Left renal pelvis (tissue), 4 donors: ENCODE measurements at regions not wholly inside any gene's neighbourhood (a gene's known extent, or its start where the extent isn't known, plus 50 kb on each side); places are given as distances from the start of the nearest gene placed in this dataset.
"Not testable (repeated sequence)": the region's sequence is repeated elsewhere in the genome, so short reads cannot be mapped to it uniquely, and the experiment has no call there.

Experiments used
- DNase-seq, 4 donors: peaks; one replicate each; pipeline ENCODE4 v3.0.0-alpha.2; 2013; ENCODE audit warnings: low read depth in 4 of 4, low spot score in 3 of 4

DNA sequence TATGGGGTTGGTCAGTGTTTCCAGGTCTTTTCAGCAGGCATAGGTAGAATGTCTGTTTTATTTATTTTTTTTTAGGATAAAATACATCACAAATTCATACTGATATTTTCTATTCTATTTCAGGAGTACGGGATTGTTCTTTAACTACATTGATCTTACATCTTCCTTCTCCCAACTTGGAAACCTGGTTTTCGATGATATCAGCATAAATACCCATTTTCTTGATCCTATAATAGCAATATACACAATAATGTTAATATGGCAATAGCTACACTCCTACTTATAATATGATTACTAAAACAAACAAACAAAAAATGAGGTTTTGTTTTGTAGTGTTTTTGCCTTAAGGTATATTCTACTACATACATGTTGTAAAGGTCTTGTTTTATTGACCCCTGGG, 962.4 kb upstream of the GOT2 start:
- no peak for DNase-seq

DNA sequence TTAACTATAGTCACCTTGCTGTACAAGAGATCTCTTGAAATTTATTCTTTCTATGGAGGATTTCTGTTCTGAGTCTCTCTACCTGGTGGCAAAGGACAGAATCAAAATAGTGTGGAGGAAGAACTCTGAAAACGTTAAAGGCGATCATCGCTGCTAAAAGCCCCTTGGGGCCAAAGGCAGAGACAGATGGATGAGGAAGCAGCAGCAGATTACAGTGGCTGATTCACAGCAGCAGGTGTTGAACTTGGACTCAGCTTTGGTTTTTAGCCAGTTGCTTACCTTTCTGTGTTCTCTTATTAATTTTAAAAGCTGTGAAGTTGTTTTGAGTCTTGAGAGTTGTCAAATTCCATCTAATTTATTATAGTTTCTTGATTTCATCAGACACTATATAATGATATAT, 956.1 kb upstream of the GOT2 start:
- DNase-seq = no peak

DNA sequence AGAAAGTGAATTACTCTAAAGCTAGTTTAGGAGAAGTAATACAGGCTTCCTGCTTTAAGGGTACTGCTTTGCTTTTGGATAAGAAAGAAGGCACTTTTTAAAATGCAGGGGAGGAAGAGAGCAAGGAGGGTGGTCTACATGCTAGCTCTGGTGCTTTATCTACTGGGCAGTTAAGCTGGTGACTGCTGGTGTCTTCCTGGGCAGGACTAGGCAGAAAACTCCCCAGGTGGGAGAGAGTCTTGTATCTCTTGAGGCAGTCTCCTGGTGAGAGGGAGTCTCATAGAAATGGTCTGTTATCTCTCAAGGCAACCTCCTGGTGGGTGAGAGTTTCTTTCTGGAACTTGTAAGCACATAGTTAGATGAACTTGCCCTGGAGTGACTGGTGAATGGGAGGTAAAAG, 953.9 kb upstream of the GOT2 start:
- no peak for DNase-seq

DNA sequence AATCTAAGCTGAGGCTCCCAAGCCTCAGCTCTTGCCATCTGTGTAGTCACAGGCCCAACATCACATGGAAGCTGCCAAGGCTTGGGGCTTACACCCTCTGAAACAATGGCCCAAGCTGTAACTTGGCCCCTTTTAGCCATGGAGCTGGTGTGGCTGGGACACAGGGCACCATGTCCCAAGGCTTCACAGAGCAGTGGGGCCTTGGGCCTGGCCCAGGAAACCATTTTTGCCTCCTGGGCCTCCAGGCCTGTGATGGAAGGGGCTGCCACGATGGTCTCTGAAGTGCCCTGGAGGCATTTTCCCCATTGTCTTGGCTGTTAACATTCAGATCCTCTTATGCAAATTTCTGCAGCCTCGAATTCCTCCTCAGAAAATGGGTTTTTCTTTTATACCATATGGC, 952.3 kb upstream of the GOT2 start:
- no peak for DNase-seq

DNA sequence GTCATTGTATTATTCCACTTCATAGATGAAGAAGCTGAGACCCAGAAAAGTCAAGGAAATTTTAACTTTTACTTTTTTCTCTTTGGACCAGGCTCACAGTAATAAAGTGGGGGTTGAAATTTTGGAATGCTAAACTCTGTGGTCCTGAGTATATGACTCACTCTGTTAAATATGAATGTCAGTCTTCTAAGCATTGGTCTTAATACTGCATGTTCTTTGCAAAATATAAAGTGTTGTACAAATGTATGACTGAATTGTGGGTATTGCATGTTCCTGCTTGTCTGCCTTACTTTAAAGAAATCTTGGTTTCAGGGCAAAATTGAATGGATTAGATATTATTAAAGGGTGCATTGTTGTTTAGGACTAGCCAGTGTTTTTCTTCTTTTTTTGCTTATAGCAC, 950.8 kb upstream of the GOT2 start:
- DNase-seq = no peak

DNA sequence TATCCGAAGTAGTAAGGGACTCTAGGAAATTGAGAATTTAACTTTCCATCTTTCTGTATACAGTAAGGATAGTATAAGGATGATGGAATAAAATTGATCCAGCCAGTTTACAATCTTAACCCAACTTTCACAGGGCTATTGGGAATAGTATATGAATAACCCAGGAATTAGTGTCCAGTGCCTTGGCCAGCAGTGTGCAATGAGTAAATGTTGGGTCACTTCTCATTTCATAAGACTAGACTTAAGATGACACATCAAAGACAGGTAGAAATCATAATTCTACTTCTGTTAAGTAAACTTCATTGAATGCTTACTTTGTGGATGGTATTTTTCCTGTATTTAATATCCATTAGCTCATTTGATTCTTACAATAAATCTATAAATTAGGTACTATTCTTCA, 949.6 kb upstream of the GOT2 start:
- no peak for DNase-seq

DNA sequence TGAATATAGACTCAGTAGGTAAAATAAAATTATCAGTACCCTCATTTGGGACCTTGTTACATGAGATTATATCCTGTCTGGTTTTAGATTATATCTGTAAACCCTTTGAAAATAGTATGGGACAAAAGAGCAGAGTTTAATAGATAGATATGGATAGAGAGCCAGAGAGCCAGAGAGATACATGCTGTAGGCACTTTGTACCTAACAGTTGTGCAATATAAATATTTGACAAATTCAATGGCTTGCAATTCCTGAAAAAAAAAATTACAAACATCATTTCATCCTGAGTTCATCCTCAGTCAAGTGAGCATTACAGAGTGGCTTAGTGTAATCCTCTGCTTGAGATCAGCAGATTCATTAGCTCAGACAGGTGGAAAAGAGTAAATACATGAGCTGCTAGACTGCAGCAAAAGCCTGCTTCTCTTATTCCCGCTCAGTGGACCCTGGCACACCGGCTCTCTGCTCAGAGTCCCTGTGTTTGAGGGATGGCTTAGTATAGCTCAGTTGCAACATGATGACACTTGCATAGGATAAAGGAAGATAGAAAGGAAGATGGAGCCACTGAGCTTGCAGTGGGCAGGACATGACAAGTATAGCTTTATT, 931.6 kb upstream of the GOT2 start:
- DNase-seq = no peak

DNA sequence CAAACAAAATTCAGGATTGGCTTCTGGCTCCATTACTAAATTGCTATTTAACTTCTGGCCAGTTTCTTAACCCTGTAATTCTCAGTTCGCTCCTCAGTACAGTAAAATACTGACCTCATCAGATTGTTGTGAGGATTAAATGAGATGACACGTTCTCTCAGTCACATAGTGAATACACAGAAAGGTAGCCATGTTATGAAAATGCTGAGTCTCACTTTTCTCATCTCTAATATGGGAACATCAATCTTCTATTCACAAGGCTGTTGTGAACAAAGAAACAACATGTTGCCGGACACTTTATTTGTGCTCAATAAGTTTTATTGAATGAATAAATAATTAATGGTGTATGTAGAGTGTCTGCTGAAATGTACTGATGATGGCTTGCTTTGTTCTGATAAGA, 924.5 kb upstream of the GOT2 start:
- DNase-seq = no peak

DNA sequence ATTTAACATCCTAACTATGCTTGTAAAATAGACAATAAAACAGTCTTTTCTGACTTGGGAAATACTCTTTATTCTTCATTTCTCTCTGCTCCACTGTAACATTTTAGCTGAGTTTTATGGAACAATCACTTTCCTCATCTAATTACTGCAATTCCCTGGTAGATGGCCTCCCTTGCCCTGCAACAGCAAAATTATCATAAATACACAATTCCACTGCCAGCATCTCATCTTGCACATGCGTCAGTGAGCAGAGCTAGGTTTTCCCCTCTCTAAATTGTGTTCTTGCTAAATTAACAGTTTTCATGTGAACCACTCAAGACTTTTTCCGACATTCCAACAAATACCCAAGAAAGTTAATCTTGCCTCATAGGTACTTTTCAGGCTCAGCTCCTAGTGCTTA, 920.9 kb upstream of the GOT2 start:
- DNase-seq = no peak

DNA sequence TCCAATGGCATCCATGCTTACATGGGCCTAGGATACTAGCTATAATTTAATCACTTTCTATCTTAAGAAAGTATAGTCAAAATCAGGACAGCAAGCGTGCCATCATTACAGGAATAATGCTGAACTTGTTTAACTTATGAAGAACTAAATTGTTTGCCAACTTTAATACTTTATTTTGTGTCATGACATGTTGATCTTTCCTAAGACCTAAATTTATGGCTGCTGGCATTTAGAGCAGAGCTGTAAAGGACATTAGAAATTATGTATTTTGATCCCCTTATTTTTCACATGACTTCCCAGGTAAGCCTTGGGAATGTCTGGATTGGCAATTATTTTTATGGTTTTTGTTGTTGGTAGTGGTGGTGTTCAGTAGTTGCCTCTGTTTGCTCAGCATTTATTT, 920.3 kb upstream of the GOT2 start:
- DNase-seq = no peak

DNA sequence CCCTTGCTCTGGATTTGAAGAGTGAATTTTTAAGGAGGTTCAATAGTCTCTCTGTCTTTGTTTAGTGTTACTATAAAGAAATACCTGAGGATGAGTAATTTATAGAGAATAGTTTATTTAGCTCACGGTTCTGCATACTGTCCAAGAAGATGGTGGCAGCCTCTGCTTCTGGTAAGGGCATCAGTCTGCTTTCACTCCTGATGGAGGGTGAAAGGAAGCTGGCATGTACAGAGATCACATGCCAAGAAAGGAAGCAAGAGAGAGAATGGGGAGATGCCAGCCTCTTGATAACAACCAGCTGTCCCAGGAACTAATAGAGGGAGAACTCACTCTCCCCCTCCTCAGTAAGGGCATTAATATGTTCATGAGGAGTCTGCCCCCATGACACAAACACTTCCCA, 917.5 kb upstream of the GOT2 start:
- no peak for DNase-seq

DNA sequence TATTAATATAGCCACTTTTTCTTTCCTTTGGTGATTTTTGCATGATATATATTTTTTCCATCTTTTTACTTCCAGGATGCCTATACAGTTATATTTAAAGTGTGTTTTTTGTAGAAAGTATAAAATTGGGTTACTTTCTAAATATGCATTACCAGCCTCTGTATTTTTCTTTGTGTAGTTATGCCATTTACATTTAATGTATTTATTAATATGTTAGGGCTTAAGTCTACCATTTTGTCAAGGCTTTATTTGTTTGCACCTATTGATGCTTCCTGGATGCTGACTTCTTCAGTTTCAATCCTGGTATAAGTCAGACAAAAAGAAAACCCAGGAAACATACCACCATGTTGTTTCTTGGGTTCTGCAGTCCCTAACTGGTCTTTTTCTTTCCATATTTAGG, 911.1 kb upstream of the GOT2 start:
- no peak for DNase-seq

DNA sequence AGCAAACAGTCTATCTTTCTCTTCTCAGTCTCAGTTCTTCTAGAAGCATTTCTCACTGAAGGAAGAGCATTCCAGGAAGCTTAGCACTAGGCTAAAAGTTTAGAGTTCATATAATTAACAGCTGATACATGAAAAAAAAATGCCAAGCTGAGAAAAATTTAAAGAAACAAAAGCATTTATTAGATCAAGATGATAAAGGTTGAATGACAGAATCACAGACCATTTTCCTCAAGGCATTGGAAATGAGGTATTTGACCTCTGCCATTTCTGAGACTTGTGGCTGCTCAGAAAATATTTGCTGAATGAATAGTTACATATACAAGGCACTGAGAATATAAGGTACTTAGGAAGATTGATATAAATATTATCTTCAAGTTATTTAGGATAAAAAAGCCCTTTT, 901.6 kb upstream of the GOT2 start:
- DNase-seq = no peak

DNA sequence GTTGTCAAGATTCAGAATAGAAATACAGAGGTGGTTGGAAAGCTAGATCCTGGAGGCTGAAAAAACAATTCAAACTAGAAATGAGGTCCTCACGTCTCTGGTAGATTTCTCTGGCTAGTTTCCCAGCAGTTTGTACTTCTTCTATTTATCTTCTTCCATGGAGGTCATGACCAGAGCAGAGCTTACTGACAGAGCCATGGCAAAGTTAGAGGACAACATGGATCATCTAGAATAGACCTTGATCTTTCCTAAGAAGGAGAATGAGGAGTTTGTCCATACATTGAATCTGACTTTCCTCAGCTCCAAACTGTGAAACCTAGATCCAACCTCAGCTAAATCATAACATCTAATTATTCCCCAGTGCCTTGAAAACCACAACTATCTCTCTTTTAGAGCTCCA, 900.8 kb upstream of the GOT2 start:
- DNase-seq = no peak

DNA sequence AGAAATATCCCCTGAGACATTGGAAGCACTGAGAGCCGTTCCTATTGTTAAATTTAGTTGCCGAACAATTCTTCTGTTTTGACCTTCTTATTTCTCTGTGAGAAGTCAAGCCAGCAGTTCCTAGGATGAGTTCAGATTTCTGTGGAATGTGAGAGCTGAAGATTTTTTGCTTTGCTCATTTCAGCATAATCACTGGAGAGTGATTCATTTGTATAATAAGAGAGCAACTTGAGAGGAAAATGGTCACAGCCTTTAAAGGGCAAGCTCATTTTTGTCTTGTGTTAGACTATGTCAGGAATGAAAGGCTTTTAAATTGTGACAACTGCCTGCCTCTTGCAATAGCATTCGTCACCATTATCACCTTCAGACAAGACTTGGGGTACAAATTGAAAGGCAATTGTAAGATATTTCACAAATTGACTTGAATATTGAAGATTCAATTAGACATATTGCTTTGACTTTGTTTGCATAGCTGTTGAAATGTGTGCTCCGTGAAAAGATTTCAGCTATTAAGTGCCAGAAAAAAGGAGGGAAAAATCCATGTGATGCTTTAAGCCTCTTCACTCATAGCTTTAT, 900.0 kb upstream of the GOT2 start:
- no peak for DNase-seq

DNA sequence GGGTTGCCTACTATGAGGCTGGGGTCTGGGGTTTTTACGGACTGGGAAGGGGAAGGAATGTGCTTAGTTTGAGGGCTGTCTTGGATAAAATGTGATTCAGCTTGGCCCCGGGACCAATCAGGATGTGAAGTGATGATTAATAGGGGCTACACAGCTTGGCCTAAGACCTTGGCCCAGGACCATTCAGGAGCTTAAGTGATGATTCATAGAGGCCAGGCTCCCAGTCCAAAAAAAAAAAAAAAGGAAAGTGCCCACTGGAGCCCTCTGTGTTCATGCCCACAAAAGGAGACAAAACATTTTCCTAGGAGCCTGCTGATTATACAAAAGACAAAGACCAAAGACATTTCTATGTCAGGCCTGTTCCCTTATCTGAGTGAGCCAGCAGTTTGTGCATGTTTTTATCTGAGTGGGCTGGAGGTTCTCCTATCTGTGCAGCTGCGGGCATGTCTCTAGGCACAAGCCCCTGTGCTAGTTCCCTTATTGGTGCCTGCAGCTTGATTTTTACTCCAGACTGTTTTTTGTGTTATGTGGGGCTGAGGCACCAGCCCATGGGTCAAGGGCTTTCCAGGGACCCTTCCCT, 898.2 kb upstream of the GOT2 start:
- DNase-seq = no peak

DNA sequence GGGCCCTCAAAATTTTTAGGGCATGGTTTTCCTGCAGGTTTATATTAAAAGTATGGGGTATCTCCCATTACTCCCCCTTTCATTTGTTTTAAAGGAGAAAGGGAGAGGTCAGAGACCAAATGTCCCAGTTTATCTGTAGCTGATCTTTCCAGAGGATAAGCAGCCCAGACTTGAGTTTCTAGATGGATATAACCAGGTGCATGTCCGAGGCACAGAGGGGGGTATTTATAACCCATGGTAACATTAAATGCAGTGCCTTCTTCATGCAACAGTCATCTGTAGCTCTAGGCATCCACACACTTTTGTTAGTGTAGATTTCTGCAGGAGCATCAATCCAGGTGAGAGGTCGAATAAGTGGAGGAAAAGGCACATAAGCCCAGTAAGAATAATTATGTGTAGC, 890.3 kb upstream of the GOT2 start:
- DNase-seq = not testable (repeated sequence)

DNA sequence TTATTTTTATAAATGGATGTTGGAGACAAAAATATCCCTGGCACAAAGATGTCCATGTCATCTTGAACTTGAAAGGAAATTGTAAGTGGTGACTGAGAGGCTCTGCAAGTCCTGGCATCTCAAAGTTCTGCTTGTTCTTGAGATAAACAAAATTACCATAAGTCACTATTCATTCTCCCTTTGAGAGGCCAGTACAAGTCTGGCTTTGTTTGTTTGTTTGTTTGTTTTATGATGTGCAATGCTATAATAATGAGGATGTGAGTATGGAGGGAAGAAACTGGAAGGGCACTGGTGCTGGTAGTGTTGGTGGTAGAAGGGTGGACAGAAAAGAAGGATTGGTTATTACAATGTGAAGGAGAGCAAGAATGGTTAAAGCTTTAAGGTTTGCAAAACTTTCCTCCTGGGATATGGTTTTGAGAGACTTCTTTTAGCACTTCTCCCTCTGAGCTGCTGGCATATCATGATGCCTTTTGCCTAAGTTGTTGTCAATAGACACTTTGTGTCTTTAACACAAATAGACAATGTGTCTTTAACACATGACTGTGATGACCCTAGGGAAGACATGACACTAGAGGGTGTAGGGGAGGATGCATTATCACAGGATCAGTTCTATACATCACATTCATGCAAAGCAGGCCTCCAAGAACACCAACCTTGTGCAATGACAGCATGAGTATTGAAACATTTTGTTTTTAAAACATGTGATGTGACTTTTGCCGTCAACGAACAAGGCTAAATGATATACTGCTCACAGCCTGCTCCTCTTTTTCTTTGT, 880.5 kb upstream of the GOT2 start:
- DNase-seq = no peak

DNA sequence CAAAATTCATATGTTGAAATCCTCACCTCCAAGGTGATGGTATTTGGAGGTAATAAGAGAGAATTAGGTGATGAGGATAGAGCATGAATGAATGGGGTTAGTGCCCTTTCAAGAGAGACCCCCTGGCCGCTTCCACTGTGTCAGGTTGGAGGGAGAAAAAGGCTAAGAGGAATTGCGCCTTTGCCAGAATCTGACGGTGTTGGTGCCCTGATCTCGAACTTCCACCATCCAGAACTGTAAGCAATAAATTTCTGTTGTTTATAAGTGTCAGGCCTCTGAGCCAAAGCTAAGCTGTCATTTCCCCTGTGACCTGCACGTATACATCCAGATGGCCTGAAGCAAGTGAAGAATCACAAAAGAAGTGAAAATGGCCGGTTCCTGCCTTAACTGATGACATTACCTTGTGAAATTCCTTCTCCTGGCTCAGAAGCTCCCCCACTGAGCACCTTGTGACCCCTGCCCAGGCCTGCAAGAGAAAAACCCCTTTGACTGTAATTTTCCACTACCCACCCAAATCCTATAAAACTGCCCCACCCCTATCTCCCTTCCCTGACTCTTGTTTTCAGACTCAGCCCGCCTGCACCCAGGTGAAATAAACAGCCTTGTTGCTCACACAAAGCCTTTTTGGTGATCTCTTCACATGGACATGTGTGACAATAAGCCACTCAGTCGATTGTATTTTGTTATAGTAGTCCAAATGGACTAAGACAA, 878.9 kb upstream of the GOT2 start:
- DNase-seq = not testable (repeated sequence)

DNA sequence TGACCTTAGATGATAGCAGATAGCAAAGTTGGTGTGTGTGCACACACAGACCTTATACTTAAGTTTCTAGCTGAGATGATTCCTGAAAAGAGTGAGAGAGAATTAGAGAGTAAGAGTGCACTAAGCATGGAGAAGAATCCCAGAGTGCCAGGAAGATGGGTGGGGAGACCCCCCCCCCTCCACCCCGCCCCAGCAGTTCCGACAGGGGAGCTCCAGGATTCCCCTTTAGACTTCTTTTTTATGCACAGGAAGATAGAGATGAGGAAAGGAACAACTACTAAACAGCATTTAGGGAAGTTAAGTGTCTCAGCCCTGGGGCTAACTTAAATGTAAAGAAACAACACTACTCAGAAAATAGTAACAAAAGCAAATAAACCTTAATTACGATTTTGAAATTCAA, 878.0 kb upstream of the GOT2 start:
- DNase-seq = no peak

DNA sequence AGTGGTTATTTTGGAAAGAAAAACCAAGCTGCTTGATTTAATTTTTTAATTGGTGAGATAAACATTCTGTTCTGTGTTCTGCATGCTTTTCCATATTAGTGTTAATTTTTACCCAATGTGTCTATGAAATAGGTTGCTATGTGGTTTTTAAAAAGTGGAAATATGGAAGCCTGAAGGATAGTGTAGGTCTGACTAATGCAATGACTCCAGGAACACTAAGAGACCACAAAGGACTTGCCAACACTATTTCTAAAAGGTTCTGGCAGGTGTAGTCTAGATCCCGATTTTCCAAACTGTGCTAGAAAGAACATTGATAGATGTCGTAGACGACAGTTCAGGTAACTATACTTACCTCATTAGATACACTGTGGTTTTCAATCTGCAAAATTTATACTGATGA, 877.4 kb upstream of the GOT2 start:
- DNase-seq = no peak
